Esophagus (tissue), 2 donors: ENCODE measurements at regions not wholly inside any gene's neighbourhood (a gene's known extent, or its start where the extent isn't known, plus 50 kb on each side); places are given as distances from the start of the nearest gene placed in this dataset.

Experiments
- H3K27ac ChIP-seq, 2 donors: one replicate each; pipeline ENCODE4 v1.5.1; 2013; ENCODE audit warnings: low read depth in 2 of 2, mild to moderate bottlenecking in 2 of 2, inconsistent platforms in 1 of 2, low read length in 1 of 2, moderate library complexity in 1 of 2
- H3K27me3 ChIP-seq, 2 donors: one replicate each; pipeline ENCODE4 v1.6.1; 2013; ENCODE audit warnings: low read length in 2 of 2, control low read depth in 1 of 2, mild to moderate bottlenecking in 1 of 2; ENCODE audit not compliant: insufficient read depth in 2 of 2, control insufficient read depth in 1 of 2
- H3K36me3 ChIP-seq, 2 donors: one replicate each; pipeline ENCODE4 v1.6.1; 2013; ENCODE audit warnings: low read length in 1 of 2; ENCODE audit not compliant: control insufficient read depth in 2 of 2, insufficient read depth in 2 of 2
- H3K4me1 ChIP-seq, 2 donors: one replicate each; pipeline ENCODE4 v1.6.1; 2013; ENCODE audit warnings: low read length in 1 of 2; ENCODE audit not compliant: control insufficient read depth in 2 of 2, insufficient read depth in 2 of 2
- H3K4me3 ChIP-seq, 2 donors: one replicate each; pipeline ENCODE4 v1.5.1; 2013; ENCODE audit warnings: low read length in 2 of 2, mild to moderate bottlenecking in 2 of 2, low read depth in 1 of 2, moderate library complexity in 1 of 2
- H3K9me3 ChIP-seq, 2 donors: one replicate each; pipeline ENCODE4 v1.6.1; 2013; ENCODE audit warnings: mild to moderate bottlenecking in 2 of 2, low read depth in 1 of 2, low read length in 1 of 2, moderate library complexity in 1 of 2; ENCODE audit not compliant: control insufficient read depth in 2 of 2, insufficient read depth in 1 of 2
- WGBS, 2 donors: extraction: QIAGEN DNeasy Blood & Tissue Kit; methylation state at CpG; one replicate each; pipeline ENCODE4 v1.1.7; 2013; 5-methylcytosine and 5-hydroxymethylcytosine counted together
- donor health status: healthy with polysubstance abuse.
- donor health status: Bipolar disorder and iron deficiency.

DNA sequence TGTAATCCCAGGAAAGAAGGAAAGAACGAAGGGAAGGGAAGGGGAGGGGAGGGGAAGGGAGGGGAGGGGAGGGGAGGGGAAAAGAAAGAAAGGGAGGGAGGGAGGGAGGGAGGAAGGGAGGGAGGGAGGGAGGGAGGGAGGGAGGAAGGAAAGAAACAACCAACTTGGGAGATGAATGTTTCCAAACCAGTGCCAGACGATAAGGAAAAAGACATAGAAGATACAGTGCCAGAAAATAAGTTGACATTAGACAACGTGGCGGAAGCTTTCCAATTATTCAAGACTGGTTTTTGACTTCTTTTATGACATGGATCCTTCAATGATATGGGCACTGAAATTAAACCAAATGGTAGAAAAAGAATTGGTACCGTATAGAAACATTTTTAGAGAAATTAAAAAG is 181.2 kb upstream of the POU5F2 start:
- WGBS, 2 donors: 92 to 94% methylated on average over 4 of the region's 5 CpGs
- Histone ChIP-seq H3K36me3 (no peaks in the 10 kb centered on the region), H3K9me3 (no peaks in the 10 kb centered on the region), H3K4me3 (no peak overlapping the region), H3K27me3 (no peaks in the 10 kb centered on the region), H3K27ac (no peak overlapping the region), H3K4me1 (no peaks in the 10 kb centered on the region)

DNA sequence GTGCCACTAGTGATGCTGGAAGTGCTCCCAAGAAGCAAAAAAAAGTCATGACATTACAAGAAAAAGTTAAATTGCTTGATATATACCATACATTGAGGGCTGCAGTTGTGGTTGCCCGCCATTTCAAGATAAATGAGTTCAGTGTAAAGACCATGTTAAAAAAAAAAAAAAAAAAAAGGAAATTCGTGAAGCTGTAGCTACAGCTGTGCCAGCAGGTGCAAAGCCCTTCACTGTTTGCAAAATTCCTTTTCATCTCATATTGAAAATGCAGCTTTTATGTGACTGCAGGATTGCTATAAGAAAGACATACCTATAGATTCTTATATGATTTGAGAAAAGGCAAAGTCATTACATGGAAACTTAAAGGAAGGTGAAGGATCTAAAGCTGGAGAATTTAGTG is 179.6 kb upstream of the POU5F2 start:
- WGBS, 2 donors: 77 to 81% methylated on average over 2 of the region's 2 CpGs
- H3K4me3 ChIP-seq: no peak overlapping the region
- H3K27ac ChIP-seq: no peak overlapping the region
- H3K36me3 ChIP-seq: no peaks in the 10 kb centered on the region
- H3K9me3 ChIP-seq: no peaks in the 10 kb centered on the region
- H3K4me1 ChIP-seq: no peaks in the 10 kb centered on the region
- no peaks in the 10 kb centered on the region for H3K27me3 ChIP-seq

- 93% methylated on average over 1 of the region's 1 CpG for WGBS, 2 donors
- Histone ChIP-seq H3K27me3 (no peaks in the 10 kb centered on the region), H3K4me3 (no peak overlapping the region)
Observed at GRCh38 chr5:93916872-93917271, 175.5 kb upstream of the POU5F2 start.

DNA sequence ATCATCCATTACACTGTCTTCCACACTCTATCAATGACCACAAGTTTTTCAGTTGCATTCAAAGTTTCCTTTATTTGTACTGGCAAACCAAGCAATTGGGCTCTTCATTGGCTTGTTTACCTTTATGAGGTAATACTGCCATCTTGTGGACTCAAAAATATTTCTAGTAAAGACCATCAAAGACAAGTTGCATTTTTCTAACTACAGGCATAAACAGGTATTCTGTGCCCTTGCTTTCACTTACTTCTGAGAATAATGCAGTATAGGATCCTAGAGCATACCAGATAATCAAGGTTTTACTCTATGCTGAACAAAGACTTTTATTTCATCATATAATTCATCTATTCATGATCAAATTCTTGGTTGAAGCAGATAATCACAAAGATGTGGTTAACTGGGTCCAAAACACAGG is 173.7 kb upstream of the POU5F2 start:
- no peaks in the 10 kb centered on the region for H3K36me3 ChIP-seq
- no peak overlapping the region for H3K4me3 ChIP-seq
- H3K4me1 ChIP-seq: no peaks in the 10 kb centered on the region
- H3K27ac ChIP-seq: no peak overlapping the region
- no peaks in the 10 kb centered on the region for H3K27me3 ChIP-seq
- H3K9me3 ChIP-seq: no peaks in the 10 kb centered on the region

More at GRCh38 chr5:93916872-93917271, 175.5 kb upstream of the POU5F2 start:
- H3K36me3 ChIP-seq: no peaks in the 10 kb centered on the region
- H3K4me1 ChIP-seq: no peaks in the 10 kb centered on the region
- H3K27ac ChIP-seq: no peak overlapping the region
- no peaks in the 10 kb centered on the region for H3K9me3 ChIP-seq

DNA sequence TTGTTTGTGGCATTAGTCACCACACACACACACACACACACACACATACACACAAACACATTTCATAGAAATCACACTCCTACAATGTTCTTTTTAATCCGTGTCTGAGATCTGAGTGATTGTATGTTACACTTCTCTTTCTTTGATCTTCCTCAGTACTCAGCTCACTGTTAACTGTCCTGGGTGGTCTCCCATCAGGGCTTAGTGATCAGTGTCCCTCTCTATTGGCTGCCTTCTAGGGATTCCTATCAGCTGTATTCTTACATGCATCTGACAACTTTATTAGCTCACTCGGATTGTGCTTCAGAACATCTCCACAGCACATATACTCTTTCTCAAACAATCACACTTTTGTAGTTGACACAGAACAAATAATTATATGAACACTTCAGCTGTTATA is 170.2 kb upstream of the POU5F2 start:
- no peak overlapping the region for H3K4me3 ChIP-seq
- no peaks in the 10 kb centered on the region for H3K4me1 ChIP-seq
- no peaks in the 10 kb centered on the region for H3K36me3 ChIP-seq
- no peaks in the 10 kb centered on the region for H3K27me3 ChIP-seq
- WGBS, 2 donors: 62 to 68% methylated on average over 2 of the region's 2 CpGs
- H3K27ac ChIP-seq: no peak overlapping the region
- no peaks in the 10 kb centered on the region for H3K9me3 ChIP-seq

GRCh38 chr5:93909356-93909755 is 168.0 kb upstream of the POU5F2 start:
- Histone ChIP-seq H3K36me3 (no peaks in the 10 kb centered on the region), H3K27ac (no peak overlapping the region)
- WGBS, 2 donors: 68 to 69% methylated on average over 1 of the region's 1 CpG

DNA sequence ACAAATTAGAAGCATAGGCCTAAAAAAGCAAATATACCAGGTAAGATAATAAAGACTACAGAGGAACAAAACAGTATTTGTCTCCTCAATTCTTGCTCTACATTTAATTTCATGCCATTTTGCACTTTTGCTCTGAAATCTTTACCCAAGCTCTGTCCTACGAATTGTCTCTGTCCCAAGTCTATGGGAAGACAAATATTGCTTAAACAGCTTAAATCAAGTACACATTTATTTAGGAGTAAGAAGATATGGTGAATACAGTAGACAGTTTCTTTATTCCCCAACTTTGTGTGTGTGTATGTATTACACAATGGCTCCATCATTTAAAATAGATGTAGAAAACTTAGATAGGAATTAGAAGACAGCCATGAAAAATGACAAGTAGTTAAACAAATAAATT is 163.5 kb upstream of the POU5F2 start:
- Histone ChIP-seq H3K27me3 (no peaks in the 10 kb centered on the region), H3K4me1 (no peaks in the 10 kb centered on the region), H3K9me3 (no peaks in the 10 kb centered on the region), H3K36me3 (no peaks in the 10 kb centered on the region), H3K27ac (no peak overlapping the region), H3K4me3 (no peak overlapping the region)
- 97% methylated on average over 1 of the region's 1 CpG for WGBS, 2 donors

More at GRCh38 chr5:93909356-93909755, 168.0 kb upstream of the POU5F2 start:
- H3K9me3 ChIP-seq: no peaks in the 10 kb centered on the region
- H3K4me1 ChIP-seq: no peaks in the 10 kb centered on the region
- H3K4me3 ChIP-seq: no peak overlapping the region
- no peaks in the 10 kb centered on the region for H3K27me3 ChIP-seq

GRCh38 chr5:93902288-93902687 is 160.9 kb upstream of the POU5F2 start:
- no peak overlapping the region for H3K4me3 ChIP-seq
- H3K27ac ChIP-seq: no peak overlapping the region
- H3K36me3 ChIP-seq: no peaks in the 10 kb centered on the region
- H3K9me3 ChIP-seq: no peaks in the 10 kb centered on the region
- H3K27me3 ChIP-seq: no peaks in the 10 kb centered on the region
- no peaks in the 10 kb centered on the region for H3K4me1 ChIP-seq
- 70 to 81% methylated on average over 2 of the region's 2 CpGs for WGBS, 2 donors

DNA sequence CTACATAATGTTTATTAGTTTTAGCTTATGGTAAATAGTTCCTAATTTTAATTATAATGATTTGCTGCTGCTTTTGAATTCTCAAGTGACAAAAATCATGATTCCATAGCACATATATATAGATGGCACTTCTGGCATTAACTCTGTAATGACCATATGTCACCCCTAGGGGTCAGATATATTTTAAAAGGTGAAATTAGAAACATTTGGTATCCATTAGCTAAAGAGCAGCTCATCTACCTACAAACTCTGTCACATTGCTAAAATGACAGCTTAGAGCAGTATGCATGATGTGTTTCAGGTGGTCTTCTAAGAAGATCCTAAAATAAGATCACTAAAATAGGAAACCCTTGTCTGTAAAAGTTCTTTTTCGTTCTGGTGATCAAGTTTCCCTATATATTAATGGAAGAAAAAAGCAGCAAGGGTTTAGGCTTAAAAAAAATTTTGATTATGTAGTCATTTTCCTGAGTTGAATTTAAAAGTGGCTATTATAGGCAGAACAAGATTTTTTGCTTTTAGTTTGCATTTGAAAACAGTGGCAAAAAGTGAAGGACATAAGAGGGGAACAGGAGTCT is 157.7 kb upstream of the POU5F2 start:
- H3K4me1 ChIP-seq: no peaks in the 10 kb centered on the region
- no peaks in the 10 kb centered on the region for H3K36me3 ChIP-seq
- 93 to 98% methylated on average over 1 of the region's 1 CpG for WGBS, 2 donors
- no peak overlapping the region for H3K4me3 ChIP-seq
- H3K27ac ChIP-seq: no peak overlapping the region
- H3K27me3 ChIP-seq: no peaks in the 10 kb centered on the region
- no peaks in the 10 kb centered on the region for H3K9me3 ChIP-seq

DNA sequence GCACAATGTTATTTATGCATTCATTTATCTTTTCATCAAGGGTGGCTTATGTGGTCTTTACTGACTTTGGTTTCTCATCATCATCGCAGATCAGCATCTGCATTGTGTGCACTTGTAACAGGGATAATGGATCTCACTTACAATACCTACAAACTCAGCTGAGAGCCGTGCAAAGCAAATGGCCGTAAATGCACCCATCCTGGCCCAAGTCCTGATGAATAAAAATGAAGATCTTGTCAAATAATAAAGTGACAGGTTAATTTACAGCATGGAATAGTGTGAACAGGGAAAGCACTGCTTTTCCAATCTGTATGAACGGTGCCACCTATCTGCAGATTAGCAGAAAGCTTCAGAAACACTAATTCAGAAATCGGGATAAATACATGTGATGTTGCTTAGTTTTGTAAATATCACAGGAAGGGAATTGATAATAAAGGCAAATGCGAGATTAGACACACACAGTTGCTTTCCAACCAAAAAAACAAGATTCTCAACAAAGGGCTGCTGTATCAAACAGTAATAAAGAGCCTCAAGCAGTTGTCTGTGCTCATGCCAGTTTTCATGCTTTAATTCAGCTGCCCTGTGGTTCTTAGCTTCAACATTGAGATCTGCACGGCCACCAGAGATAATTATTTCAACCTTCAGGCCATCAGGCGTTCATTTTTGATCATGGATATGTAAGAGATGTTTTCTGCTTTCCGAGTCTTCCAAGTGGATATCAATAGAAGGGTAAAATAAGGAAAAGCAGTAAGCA is 153.4 kb upstream of the POU5F2 start:
- H3K27me3 ChIP-seq: no peaks in the 10 kb centered on the region
- WGBS, 2 donors: 67 to 70% methylated on average over 9 of the region's 9 CpGs
- H3K4me3 ChIP-seq: no peak overlapping the region
- H3K36me3 ChIP-seq: no peaks in the 10 kb centered on the region
- H3K27ac ChIP-seq: no peak overlapping the region
- no peaks in the 10 kb centered on the region for H3K4me1 ChIP-seq
- no peaks in the 10 kb centered on the region for H3K9me3 ChIP-seq
